Keratinocyte (primary cell): ENCODE measurements at regions not wholly inside any gene's neighbourhood (a gene's known extent, or its start where the extent isn't known, plus 50 kb on each side); places are given as distances from the start of the nearest gene placed in this dataset.

ENCODE experiments used
- EZH2 ChIP-seq: IDR thresholded peaks from one replicate; pipeline ENCODE4 v1.6.1; 2012; ENCODE audit warnings: inconsistent platforms, mild to moderate bottlenecking, low read length, moderate library complexity
- TF ChIP-seq, protein P1 (sequence below), 3 experiments: IDR thresholded peaks in 1 of 3; conservative IDR thresholded peaks in 1 of 3; optimal IDR thresholded peaks in 1 of 3; 2 replicates in 2 of 3; 3 replicates in 1 of 3; pipeline versions ENCODE3 to v1.5.1; 2011; ENCODE audit warnings: low read length in 3 of 3, mild to moderate bottlenecking in 3 of 3, moderate library complexity in 2 of 3, control low read depth in 1 of 3, inconsistent platforms in 1 of 3; ENCODE audit not compliant: insufficient read depth in 2 of 3; ENCODE audit errors: extremely low read depth in 1 of 3

GRCh38 chr22:48678171-48679135 lies 1149.2 kb downstream of the BRD1 start:
- TF ChIP-seq, protein P1, sequence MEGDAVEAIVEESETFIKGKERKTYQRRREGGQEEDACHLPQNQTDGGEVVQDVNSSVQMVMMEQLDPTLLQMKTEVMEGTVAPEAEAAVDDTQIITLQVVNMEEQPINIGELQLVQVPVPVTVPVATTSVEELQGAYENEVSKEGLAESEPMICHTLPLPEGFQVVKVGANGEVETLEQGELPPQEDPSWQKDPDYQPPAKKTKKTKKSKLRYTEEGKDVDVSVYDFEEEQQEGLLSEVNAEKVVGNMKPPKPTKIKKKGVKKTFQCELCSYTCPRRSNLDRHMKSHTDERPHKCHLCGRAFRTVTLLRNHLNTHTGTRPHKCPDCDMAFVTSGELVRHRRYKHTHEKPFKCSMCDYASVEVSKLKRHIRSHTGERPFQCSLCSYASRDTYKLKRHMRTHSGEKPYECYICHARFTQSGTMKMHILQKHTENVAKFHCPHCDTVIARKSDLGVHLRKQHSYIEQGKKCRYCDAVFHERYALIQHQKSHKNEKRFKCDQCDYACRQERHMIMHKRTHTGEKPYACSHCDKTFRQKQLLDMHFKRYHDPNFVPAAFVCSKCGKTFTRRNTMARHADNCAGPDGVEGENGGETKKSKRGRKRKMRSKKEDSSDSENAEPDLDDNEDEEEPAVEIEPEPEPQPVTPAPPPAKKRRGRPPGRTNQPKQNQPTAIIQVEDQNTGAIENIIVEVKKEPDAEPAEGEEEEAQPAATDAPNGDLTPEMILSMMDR (optimal IDR thresholded peaks at IDR 0.05 in 1 of 3, IDR thresholded peaks at IDR 0.05 in 1 of 3, conservative IDR thresholded peaks at IDR 0.05 in 1 of 3; ENCODE audit: extremely low read depth in 1 of 3, insufficient read depth in 2 of 3, low read length in 3 of 3): no peak
- TF ChIP-seq EZH2: no peak
